Lower leg skin (tissue), 4 donors: ENCODE measurements at regions not wholly inside any gene's neighbourhood (a gene's known extent, or its start where the extent isn't known, plus 50 kb on each side); places are given as distances from the start of the nearest gene placed in this dataset.

Experiments
- DNase-seq, 2 donors: peaks; one replicate each; pipeline ENCODE4 v3.0.0-alpha.2; 2019; ENCODE audit warnings: low spot score in 2 of 2
- H3K4me3 ChIP-seq: fragments of 200-600 bp; sonication (generic); 2 replicates; pipeline ENCODE4 v1.5.1; 2017; ENCODE audit warnings: mild to moderate bottlenecking, low read depth; ENCODE audit not compliant: poor library complexity, severe bottlenecking
- CTCF ChIP-seq, 3 donors: fragments of 450-650 bp; IDR thresholded peaks; one replicate each; pipeline ENCODE4 v1.5.1; 2016; ENCODE audit warnings: antibody characterized with exemption in 3 of 3, mild to moderate bottlenecking in 3 of 3, moderate library complexity in 2 of 3
- POLR2A ChIP-seq, 2 donors: fragments of 450-650 bp; IDR thresholded peaks; one replicate each; pipeline ENCODE4 v1.6.1; 2016 to 2017; ENCODE audit warnings: antibody characterized with exemption in 2 of 2, mild to moderate bottlenecking in 1 of 2, moderate library complexity in 1 of 2
- WGBS, 2 donors: methylation state at CpG; one replicate each; pipeline ENCODE4 v1.1.5; 2018; 5-methylcytosine and 5-hydroxymethylcytosine counted together
- intact Hi-C: fragments of 100-400 bp; cut with DNase I; formaldehyde crosslinking; loops from one replicate; pipeline ENCODE4 v1.15.0; 2023; ENCODE audit warnings: low total_unique reads

GRCh38 chr4:106495476-106495875 is 126.9 kb upstream of the GIMD1 start:
- no peak overlapping the region for H3K4me3 ChIP-seq
- no peak for DNase-seq
- WGBS, 2 donors, result 65 to 67% methylated on average over 5 of the region's 5 CpGs
- TF ChIP-seq CTCF (IDR thresholded peaks at IDR 0.05) (no peak), POLR2A (IDR thresholded peaks at IDR 0.05) (no peak)
- intact Hi-C loops, result no loop called here

GRCh38 chr4:106494066-106494465 is 125.5 kb upstream of the GIMD1 start:
- 73 to 79% methylated on average over 1 of the region's 1 CpG for WGBS, 2 donors
- intact Hi-C loops, result no loop called here
- no peak for TF ChIP-seq POLR2A (IDR thresholded peaks at IDR 0.05)
- TF ChIP-seq CTCF (IDR thresholded peaks at IDR 0.05), result no peak
- no peak for DNase-seq
- H3K4me3 ChIP-seq, result no peak overlapping the region

- no peak overlapping the region for H3K4me3 ChIP-seq
- TF ChIP-seq CTCF (IDR thresholded peaks at IDR 0.05) (no peak), POLR2A (IDR thresholded peaks at IDR 0.05) (no peak)
- intact Hi-C loops, result no loop called here
- no peak for DNase-seq
Measured at GRCh38 chr4:106493086-106493485, 124.5 kb upstream of the GIMD1 start.

- H3K4me3 ChIP-seq, result no peak overlapping the region
- WGBS, 2 donors, result 62 to 64% methylated on average over 2 of the region's 2 CpGs
- DNase-seq, result no peak
- TF ChIP-seq POLR2A (IDR thresholded peaks at IDR 0.05), result no peak
- no peak for TF ChIP-seq CTCF (IDR thresholded peaks at IDR 0.05)
- intact Hi-C loops, result no loop called here
Measured at GRCh38 chr4:106486533-106486932, 118.0 kb upstream of the GIMD1 start.

- TF ChIP-seq CTCF (IDR thresholded peaks at IDR 0.05), result no peak
- TF ChIP-seq POLR2A (IDR thresholded peaks at IDR 0.05), result no peak
- 91 to 92% methylated on average over 3 of the region's 3 CpGs for WGBS, 2 donors
- no peak overlapping the region for H3K4me3 ChIP-seq
- intact Hi-C loops, result loop anchor here (5.0 kb wide), 1 partner anchor 530 kb away; no protein-coding TSS in a partner anchor
- no peak for DNase-seq
Measured at GRCh38 chr4:106481801-106482200, 113.2 kb upstream of the GIMD1 start.

- no peak overlapping the region for H3K4me3 ChIP-seq
- intact Hi-C loops, result no loop called here
- WGBS, 2 donors, result 85 to 89% methylated on average over 5 of the region's 5 CpGs
- no peak for DNase-seq
- no peak for TF ChIP-seq POLR2A (IDR thresholded peaks at IDR 0.05)
- no peak for TF ChIP-seq CTCF (IDR thresholded peaks at IDR 0.05)
Measured at GRCh38 chr4:106478152-106478551, 109.6 kb upstream of the GIMD1 start.
